ENCODE measurements at regions not wholly inside any gene's neighbourhood (a gene's known extent, or its start where the extent isn't known, plus 50 kb on each side); places are given as distances from the start of the nearest gene placed in this dataset.
"Not testable (repeated sequence)": the region's sequence is repeated elsewhere in the genome, so short reads cannot be mapped to it uniquely, and the experiment has no call there.

GRCh38 chr6:85360794-85361642 is 88.9 kb upstream of the NT5E start:
- TF ChIP-seq, protein P1, sequence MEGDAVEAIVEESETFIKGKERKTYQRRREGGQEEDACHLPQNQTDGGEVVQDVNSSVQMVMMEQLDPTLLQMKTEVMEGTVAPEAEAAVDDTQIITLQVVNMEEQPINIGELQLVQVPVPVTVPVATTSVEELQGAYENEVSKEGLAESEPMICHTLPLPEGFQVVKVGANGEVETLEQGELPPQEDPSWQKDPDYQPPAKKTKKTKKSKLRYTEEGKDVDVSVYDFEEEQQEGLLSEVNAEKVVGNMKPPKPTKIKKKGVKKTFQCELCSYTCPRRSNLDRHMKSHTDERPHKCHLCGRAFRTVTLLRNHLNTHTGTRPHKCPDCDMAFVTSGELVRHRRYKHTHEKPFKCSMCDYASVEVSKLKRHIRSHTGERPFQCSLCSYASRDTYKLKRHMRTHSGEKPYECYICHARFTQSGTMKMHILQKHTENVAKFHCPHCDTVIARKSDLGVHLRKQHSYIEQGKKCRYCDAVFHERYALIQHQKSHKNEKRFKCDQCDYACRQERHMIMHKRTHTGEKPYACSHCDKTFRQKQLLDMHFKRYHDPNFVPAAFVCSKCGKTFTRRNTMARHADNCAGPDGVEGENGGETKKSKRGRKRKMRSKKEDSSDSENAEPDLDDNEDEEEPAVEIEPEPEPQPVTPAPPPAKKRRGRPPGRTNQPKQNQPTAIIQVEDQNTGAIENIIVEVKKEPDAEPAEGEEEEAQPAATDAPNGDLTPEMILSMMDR (IDR thresholded peaks at IDR 0.05; ENCODE audit: borderline replicate concordance, insufficient read depth, low read depth, low read length), result no peak
- H3K4me3 ChIP-seq (ENCODE audit: low read depth, low read length), result no peak overlapping the region

- H3K4me3 ChIP-seq (ENCODE audit: low read depth, low read length), result no peak overlapping the region
- TF ChIP-seq, protein P1 (IDR thresholded peaks at IDR 0.05; ENCODE audit: borderline replicate concordance, insufficient read depth, low read depth, low read length), result no peak
Observed at GRCh38 chr6:85357651-85358050, 92.2 kb upstream of the NT5E start.

DNA sequence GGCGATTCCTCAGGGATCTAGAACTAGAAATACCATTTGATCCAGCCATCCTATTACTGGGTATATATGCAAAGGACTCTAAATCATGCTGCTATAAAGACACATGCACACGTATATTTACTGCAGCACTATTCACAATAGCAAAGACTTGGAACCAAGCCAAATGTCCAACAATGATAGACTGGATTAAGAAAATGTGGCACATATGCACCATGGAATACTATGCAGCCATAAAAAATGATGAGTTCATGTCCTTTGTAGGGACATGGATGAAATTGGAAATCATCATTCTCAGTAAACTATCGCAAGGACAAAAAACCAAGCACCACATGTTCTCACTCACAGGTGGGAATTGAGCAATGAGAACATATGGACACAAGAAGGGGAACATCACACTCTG is 93.1 kb upstream of the NT5E start:
- not testable (repeated sequence) for H3K4me3 ChIP-seq (ENCODE audit: low read depth, low read length)

DNA sequence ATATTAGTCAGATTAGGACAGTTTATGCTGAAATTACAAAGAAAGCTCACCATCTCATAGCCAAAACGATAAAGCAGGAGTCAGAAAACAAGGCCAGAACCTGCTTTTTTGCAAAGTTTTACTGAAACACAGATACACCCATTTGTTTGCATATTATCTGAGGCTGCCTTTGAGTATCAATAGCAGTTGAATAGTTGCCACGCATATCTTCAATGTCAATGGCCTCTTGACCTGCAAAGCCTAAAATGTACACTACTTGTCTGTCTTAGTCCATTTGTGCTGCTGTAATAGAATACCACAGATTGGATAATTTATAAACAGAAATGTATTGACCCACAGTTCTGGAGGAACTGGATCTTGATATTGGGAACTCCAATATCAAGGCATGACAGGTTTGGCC is 94.1 kb upstream of the NT5E start:
- TF ChIP-seq, protein P1 (IDR thresholded peaks at IDR 0.05; ENCODE audit: borderline replicate concordance, insufficient read depth, low read depth, low read length), result no peak
- H3K4me3 ChIP-seq (ENCODE audit: low read depth, low read length), result no peak overlapping the region

DNA sequence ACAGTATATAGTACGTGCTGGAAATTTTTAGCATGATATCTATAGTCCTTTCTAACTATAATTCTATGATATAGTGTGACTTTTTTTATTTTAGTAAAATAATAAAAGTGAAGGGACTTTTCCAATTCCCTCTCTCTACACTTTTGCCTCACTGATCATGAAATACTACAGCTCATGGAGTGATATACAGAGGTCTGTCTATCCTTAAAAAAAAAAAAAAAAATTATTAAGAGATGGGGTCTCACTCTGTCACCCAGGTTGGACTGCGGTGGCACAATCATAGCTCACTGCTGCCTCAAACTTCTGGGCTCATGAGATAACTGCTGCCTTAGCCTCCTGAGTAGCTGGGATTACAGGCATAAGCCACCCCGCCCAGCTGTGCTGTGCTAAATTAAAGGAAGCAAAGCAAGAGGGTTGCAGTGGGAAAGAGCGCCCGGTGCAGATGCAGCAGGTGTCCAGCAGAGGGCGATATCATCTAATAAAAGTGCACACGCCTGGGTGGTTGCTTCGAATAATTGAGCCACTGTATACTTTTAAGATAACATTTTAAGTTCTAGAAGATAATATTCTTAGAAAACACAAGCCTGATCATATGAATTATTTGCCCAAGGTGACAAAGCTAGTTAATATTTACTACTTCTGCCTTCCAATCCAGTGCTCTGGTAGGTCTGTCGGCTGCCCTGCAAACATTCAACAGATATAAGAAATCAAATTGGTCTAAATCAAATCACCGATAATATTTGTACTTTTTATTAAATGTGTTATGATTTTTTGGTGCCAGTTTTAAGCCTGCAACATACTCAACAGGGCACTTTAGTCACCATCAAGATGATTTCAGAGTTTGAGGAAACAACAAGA is 94.9 kb upstream of the NT5E start:
- H3K4me3 ChIP-seq (ENCODE audit: low read depth, low read length), result no peak overlapping the region
- TF ChIP-seq, protein P1 (IDR thresholded peaks at IDR 0.05; ENCODE audit: borderline replicate concordance, insufficient read depth, low read depth, low read length), result peak; percentile 77

GRCh38 chr6:85353012-85353411 is 96.9 kb upstream of the NT5E start:
- H3K4me3 ChIP-seq (ENCODE audit: low read depth, low read length), result no peak overlapping the region
- TF ChIP-seq, protein P1 (IDR thresholded peaks at IDR 0.05; ENCODE audit: borderline replicate concordance, insufficient read depth, low read depth, low read length), result no peak

- TF ChIP-seq, protein P1 (IDR thresholded peaks at IDR 0.05; ENCODE audit: borderline replicate concordance, insufficient read depth, low read depth, low read length), result no peak
- H3K4me3 ChIP-seq (ENCODE audit: low read depth, low read length), result no peak overlapping the region
Observed at GRCh38 chr6:85348643-85349042, 101.2 kb upstream of the NT5E start.
